ENCODE measurements at regions not wholly inside any gene's neighbourhood (a gene's known extent, or its start where the extent isn't known, plus 50 kb on each side); places are given as distances from the start of the nearest gene placed in this dataset.
A peak's percentile ranks its signal among the peaks of the same experiment; 100 is the strongest.

GRCh38 chr18:22026362-22026761 lies 143.0 kb upstream of the GATA6 start:
- 67% methylated on average over 2 of the region's 9 CpGs for WGBS (ENCODE audit: insufficient coverage, low coverage, low lambda C conversion rate, missing lambda C conversion rate)
- H3K36me3 ChIP-seq: no peaks in the 10 kb centered on the region
- H3K27me3 ChIP-seq: no peaks in the 10 kb centered on the region
- TF ChIP-seq, protein P1, sequence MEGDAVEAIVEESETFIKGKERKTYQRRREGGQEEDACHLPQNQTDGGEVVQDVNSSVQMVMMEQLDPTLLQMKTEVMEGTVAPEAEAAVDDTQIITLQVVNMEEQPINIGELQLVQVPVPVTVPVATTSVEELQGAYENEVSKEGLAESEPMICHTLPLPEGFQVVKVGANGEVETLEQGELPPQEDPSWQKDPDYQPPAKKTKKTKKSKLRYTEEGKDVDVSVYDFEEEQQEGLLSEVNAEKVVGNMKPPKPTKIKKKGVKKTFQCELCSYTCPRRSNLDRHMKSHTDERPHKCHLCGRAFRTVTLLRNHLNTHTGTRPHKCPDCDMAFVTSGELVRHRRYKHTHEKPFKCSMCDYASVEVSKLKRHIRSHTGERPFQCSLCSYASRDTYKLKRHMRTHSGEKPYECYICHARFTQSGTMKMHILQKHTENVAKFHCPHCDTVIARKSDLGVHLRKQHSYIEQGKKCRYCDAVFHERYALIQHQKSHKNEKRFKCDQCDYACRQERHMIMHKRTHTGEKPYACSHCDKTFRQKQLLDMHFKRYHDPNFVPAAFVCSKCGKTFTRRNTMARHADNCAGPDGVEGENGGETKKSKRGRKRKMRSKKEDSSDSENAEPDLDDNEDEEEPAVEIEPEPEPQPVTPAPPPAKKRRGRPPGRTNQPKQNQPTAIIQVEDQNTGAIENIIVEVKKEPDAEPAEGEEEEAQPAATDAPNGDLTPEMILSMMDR (IDR thresholded peaks at IDR 0.05): no peak
- no peak for TF ChIP-seq POLR2A (IDR thresholded peaks at IDR 0.05)
- H3K4me3 ChIP-seq: no peak overlapping the region
- H3K9me3 ChIP-seq: no peaks in the 10 kb centered on the region
- intact Hi-C loops (cut with DNase I): no loop called here
- ATAC-seq (no peak), DNase-seq (no peak)
- peaks cover 0 to 8% (median 4%) of the 10 kb centered on the region in 4 donors for H3K4me1 ChIP-seq
- no peak overlapping the region for H3K27ac ChIP-seq

GRCh38 chr18:22026889-22027288 lies 142.5 kb upstream of the GATA6 start:
- Histone ChIP-seq H3K4me3 (no peak overlapping the region), H3K27ac (no peak overlapping the region), H3K4me1 (peaks cover 0 to 3% (median 1%) of the 10 kb centered on the region in 4 donors), H3K27me3 (no peaks in the 10 kb centered on the region), H3K9me3 (no peaks in the 10 kb centered on the region), H3K36me3 (no peaks in the 10 kb centered on the region)
- TF ChIP-seq, protein P1 (IDR thresholded peaks at IDR 0.05): no peak
- no peak for TF ChIP-seq POLR2A (IDR thresholded peaks at IDR 0.05)
- 75% methylated on average over 3 of the region's 6 CpGs for WGBS (ENCODE audit: insufficient coverage, low coverage, low lambda C conversion rate, missing lambda C conversion rate)
- intact Hi-C loops (cut with DNase I): no loop called here
- DNase-seq (no peak), ATAC-seq (no peak)

DNA sequence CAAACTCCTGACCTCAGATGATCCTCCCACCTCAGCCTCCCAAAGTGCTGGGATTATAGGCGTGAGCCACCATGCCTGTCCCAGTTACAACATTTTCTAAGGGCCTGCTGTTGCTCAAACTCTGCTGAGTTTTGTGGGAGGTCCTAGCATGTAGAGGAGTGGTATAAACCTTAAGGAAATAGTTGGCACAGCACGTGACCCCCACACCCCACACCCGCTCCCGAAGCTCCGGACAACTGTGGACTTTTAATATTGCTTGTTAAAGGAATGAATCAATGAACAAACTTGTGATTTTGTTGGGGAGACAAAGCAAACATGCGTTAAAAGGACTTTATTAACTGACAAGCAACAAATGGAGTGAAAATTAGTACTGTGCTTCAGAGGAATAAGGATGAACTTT lies 137.8 kb upstream of the GATA6 start:
- H3K4me3 ChIP-seq: no peak overlapping the region
- no peaks in the 10 kb centered on the region for H3K27me3 ChIP-seq
- no peak overlapping the region for H3K27ac ChIP-seq
- 70% methylated on average over 6 of the region's 6 CpGs for WGBS (ENCODE audit: insufficient coverage, low coverage, low lambda C conversion rate, missing lambda C conversion rate)
- no peak for DNase-seq
- no peaks in the 10 kb centered on the region for H3K36me3 ChIP-seq
- TF ChIP-seq, protein P1 (IDR thresholded peaks at IDR 0.05): no peak
- TF ChIP-seq POLR2A (IDR thresholded peaks at IDR 0.05): no peak
- intact Hi-C loops (cut with DNase I): no loop called here
- no peaks in the 10 kb centered on the region for H3K9me3 ChIP-seq
- no peak for ATAC-seq
- no peaks in the 10 kb centered on the region for H3K4me1 ChIP-seq

DNA sequence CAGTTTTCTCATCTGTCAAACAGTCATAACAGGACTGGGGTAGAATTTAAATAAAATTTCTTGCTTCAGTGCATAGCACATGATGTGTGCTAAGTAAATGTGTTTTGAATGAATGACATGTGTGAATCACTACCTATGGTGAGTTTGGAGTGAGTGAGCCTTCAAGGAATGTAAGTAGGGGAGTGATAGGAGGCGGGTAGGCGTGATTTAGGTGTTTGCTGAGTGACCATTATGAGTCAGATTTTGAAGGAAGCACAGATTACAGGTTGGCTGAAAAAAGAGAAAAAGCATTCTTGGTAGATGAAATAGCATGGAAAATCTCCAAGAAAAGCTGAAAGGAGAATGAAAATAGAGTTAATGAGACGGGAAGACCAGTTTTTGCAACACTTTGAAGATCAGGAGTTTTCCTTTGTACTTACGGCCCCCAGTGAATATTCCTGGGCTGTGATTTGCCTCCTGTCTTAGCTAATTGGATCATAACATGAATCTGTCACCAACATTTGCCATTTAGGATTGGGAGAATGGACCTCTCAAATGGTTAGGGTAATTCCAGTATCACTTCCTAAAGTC lies 136.9 kb upstream of the GATA6 start:
- Histone ChIP-seq H3K4me3 (no peak overlapping the region), H3K9me3 (no peaks in the 10 kb centered on the region), H3K4me1 (no peaks in the 10 kb centered on the region), H3K36me3 (no peaks in the 10 kb centered on the region), H3K27me3 (no peaks in the 10 kb centered on the region), H3K27ac (no peak overlapping the region)
- peak in 1 of 4 donors; percentile 39 for ATAC-seq
- DNase-seq: no peak
- TF ChIP-seq POLR2A (IDR thresholded peaks at IDR 0.05): no peak
- TF ChIP-seq, protein P1 (IDR thresholded peaks at IDR 0.05): no peak
- WGBS (ENCODE audit: insufficient coverage, low coverage, low lambda C conversion rate, missing lambda C conversion rate): 64% methylated on average over 4 of the region's 4 CpGs
- intact Hi-C loops (cut with DNase I): no loop called here

- no peaks in the 10 kb centered on the region for H3K4me1 ChIP-seq
- ATAC-seq (no peak), DNase-seq (no peak)
- 74% methylated on average over 7 of the region's 8 CpGs for WGBS (ENCODE audit: insufficient coverage, low coverage, low lambda C conversion rate, missing lambda C conversion rate)
- TF ChIP-seq POLR2A (IDR thresholded peaks at IDR 0.05): no peak
- TF ChIP-seq, protein P1 (IDR thresholded peaks at IDR 0.05): no peak
- H3K27ac ChIP-seq: no peak overlapping the region
- H3K36me3 ChIP-seq: no peaks in the 10 kb centered on the region
- no peaks in the 10 kb centered on the region for H3K27me3 ChIP-seq
- no peak overlapping the region for H3K4me3 ChIP-seq
- intact Hi-C loops (cut with DNase I): no loop called here
- H3K9me3 ChIP-seq: no peaks in the 10 kb centered on the region
Observed at GRCh38 chr18:22033085-22033484, 136.3 kb upstream of the GATA6 start.
